AG04450 (cell line): ENCODE measurements at regions not wholly inside any gene's neighbourhood (a gene's known extent, or its start where the extent isn't known, plus 50 kb on each side); places are given as distances from the start of the nearest gene placed in this dataset.

Source experiments
- CTCF ChIA-PET: fragments of 300-600, 350-600 bp; formaldehyde crosslinking; extraction: SDS; loops from one replicate; lab custom pipeline; 2022; ENCODE audit warnings: antibody characterized with exemption, inconsistent platforms; lab: Charles Lee
- POLR2A ChIA-PET: fragments of 350-600 bp; formaldehyde crosslinking; extraction: SDS; loops from one replicate; lab custom pipeline; 2021; ENCODE audit warnings: antibody characterized with exemption, inconsistent platforms; lab: Yijun Ruan, JAX
- DNase-seq: peaks from one replicate; pipeline ENCODE4 v3.0.0-alpha.2; 2011; ENCODE audit warnings: low read depth, low spot score
- H3K27ac ChIP-seq: one replicate; pipeline ENCODE4 v1.5.1; 2012; ENCODE audit warnings: low read depth, low read length, control low read depth
- H3K27me3 ChIP-seq: one replicate; pipeline ENCODE4 v1.6.0; 2012; ENCODE audit warnings: low read length; ENCODE audit not compliant: control insufficient read depth, insufficient read depth
- H3K4me3 ChIP-seq: 2 replicates; pipeline ENCODE4 v1.5.1; 2011; ENCODE audit warnings: mild to moderate bottlenecking, low read depth, low read length, control low read depth
- H3K9me3 ChIP-seq: 2 replicates; pipeline ENCODE4 v1.5.1; 2012; ENCODE audit warnings: low read length; ENCODE audit not compliant: control insufficient read depth, insufficient read depth
- CTCF ChIP-seq: IDR thresholded peaks from 2 replicates; pipeline ENCODE4 v1.5.1; 2011; ENCODE audit warnings: low read depth, low read length, control low read depth, inconsistent platforms

GRCh38 chr2:64852771-64853241 is 136.4 kb upstream of the SLC1A4 start:
- ChIA-PET POLR2A (no interaction called here), CTCF (interaction anchor here (1.4 kb wide), 1 partner anchor 206 kb away, joined by 8 read pairs; no protein-coding TSS in a partner anchor)
- no peaks in the 10 kb centered on the region for H3K9me3 ChIP-seq
- no peak overlapping the region for H3K27ac ChIP-seq
- no peaks in the 10 kb centered on the region for H3K27me3 ChIP-seq
- TF ChIP-seq CTCF = no peak
- no peak for DNase-seq
- H3K4me3 ChIP-seq = no peak overlapping the region

- no peak for TF ChIP-seq CTCF
- no peak for DNase-seq
- ChIA-PET POLR2A (no interaction called here), CTCF (no interaction called here)
- no peak overlapping the region for H3K4me3 ChIP-seq
- no peaks in the 10 kb centered on the region for H3K27me3 ChIP-seq
- H3K27ac ChIP-seq = no peak overlapping the region
- no peaks in the 10 kb centered on the region for H3K9me3 ChIP-seq
These were observed 135.9 kb upstream of the SLC1A4 start for GRCh38 chr2:64853306-64853705.

GRCh38 chr2:64853894-64854293 is 135.3 kb upstream of the SLC1A4 start:
- no peak for TF ChIP-seq CTCF
- Histone ChIP-seq H3K9me3 (no peaks in the 10 kb centered on the region), H3K27ac (no peak overlapping the region), H3K4me3 (no peak overlapping the region), H3K27me3 (no peaks in the 10 kb centered on the region)
- ChIA-PET POLR2A (no interaction called here), CTCF (no interaction called here)
- no peak for DNase-seq

- Histone ChIP-seq H3K27ac (no peak overlapping the region), H3K4me3 (no peak overlapping the region), H3K27me3 (no peaks in the 10 kb centered on the region), H3K9me3 (no peaks in the 10 kb centered on the region)
- TF ChIP-seq CTCF = no peak
- ChIA-PET POLR2A (no interaction called here), CTCF (interaction anchor here (2.3 kb wide), 1 partner anchor 209 kb away, joined by 7 read pairs; no protein-coding TSS in a partner anchor)
- no peak for DNase-seq
These were observed 134.4 kb upstream of the SLC1A4 start for GRCh38 chr2:64854773-64855237.

GRCh38 chr2:64857581-64858471 is 131.4 kb upstream of the SLC1A4 start:
- 0 out of 2 replicates have a peak, but pooled peaks have one; percentile 6 for TF ChIP-seq CTCF
- Histone ChIP-seq H3K27ac (peak overlapping the region; percentile 39), H3K4me3 (no peak overlapping the region), H3K27me3 (peaks cover 5% of the 10 kb centered on the region), H3K9me3 (peaks cover 10% of the 10 kb centered on the region)
- POLR2A ChIA-PET = interaction anchor here (0.5 to 3.3 kb wide), 2 partner anchors 107 to 207 kb away, joined by 4 to 23 read pairs; no protein-coding TSS in a partner anchor
- DNase-seq = no peak
- CTCF ChIA-PET = interaction anchor here (0.6 to 4.9 kb wide), 8 partner anchors 9 to 549 kb away, joined by 3 to 27 read pairs (median 6); partner anchors contain the start of gene SERTAD2
